ENCODE measurements at regions not wholly inside any gene's neighbourhood (a gene's known extent, or its start where the extent isn't known, plus 50 kb on each side); places are given as distances from the start of the nearest gene placed in this dataset.

DNA sequence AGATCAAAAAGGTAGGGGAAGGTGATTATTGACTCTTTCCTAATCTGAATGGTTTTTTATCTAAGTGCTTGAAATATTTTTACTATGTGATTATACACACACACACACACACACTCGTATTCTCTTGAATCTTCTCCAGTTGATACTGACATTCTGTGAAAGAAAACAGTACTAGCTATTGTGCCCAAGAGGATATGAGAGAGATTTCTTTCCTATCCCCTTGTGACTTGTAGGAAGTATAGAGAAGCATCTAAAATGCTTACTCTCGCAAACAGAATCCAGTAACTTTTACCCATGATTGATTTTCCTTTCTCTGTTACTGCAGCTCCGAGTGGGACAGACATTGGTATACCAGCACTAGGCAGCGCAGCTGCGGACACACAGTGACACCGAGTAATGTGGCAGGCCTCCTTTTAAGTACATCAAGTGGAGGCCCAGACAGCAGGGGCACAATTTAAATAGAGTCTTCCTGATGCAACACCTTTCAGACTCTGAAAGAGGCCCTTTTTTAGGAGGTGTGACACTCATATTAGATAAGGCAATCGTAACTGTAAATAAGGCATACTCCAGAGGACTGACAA is 421.0 kb upstream of the CNTN4 start:
- Histone ChIP-seq H3K4me1 (ENCODE audit: control insufficient read depth, insufficient read depth, low read length) (no peaks in the 10 kb centered on the region), H3K27me3 (ENCODE audit: control insufficient read depth, insufficient read depth, low read length) (no peaks in the 10 kb centered on the region), H3K9me3 (ENCODE audit: control insufficient read depth, low read depth, low read length) (no peaks in the 10 kb centered on the region), H3K27ac (ENCODE audit: low read length) (no peak overlapping the region), H3K4me3 (ENCODE audit: low read length) (no peak overlapping the region), H3K36me3 (ENCODE audit: control insufficient read depth, insufficient read depth, low read length) (no peaks in the 10 kb centered on the region)
- DNase-seq = no peak
- no CpG with 5 or more reads among the region's 7 CpGs for WGBS (ENCODE audit: insufficient coverage, low lambda C conversion rate)

DNA sequence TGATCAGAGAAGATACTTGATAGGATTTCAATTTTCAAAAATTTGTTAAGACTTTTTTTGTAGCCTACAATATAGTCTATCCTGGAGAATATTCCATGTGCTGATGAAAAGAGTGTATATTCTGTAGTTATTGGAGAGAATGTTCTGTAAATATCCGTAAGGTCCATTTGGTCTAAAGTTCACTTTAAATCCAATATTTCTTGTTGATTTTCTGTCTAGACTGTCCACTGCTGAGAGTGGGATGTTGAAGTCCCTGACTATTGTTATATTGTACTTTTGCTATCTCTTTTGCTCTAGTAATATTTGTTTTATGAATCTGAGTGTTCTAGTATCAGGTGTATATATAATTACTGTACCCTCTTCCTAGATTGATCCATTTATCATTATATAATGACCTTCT is 406.2 kb upstream of the CNTN4 start:
- Histone ChIP-seq H3K36me3 (ENCODE audit: control insufficient read depth, insufficient read depth, low read length) (no peaks in the 10 kb centered on the region), H3K27me3 (ENCODE audit: control insufficient read depth, insufficient read depth, low read length) (no peaks in the 10 kb centered on the region), H3K4me3 (ENCODE audit: low read length) (no peak overlapping the region), H3K4me1 (ENCODE audit: control insufficient read depth, insufficient read depth, low read length) (no peaks in the 10 kb centered on the region), H3K27ac (ENCODE audit: low read length) (no peak overlapping the region), H3K9me3 (ENCODE audit: control insufficient read depth, low read depth, low read length) (no peaks in the 10 kb centered on the region)
- WGBS (ENCODE audit: insufficient coverage, low lambda C conversion rate) = no CpG with 5 or more reads among the region's 1 CpG
- DNase-seq = no peak

DNA sequence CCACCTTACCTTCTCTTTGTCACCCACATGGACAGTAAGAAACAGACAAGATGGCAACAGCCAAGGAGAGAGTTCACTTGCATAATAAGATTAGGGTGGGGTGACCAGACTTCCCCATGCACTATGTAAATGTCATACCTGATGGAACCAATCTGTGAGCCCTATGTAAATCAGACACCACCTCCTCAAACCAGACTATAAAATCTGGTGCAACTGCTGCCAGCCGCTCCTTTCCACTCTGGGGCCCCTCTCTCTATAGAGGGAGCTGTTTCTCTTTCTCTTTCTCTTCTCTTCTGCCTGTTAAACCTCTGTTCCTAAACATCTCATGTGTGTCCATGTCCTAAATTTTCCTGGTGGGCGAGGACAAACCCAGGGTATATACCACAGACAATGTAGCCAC is 405.5 kb upstream of the CNTN4 start:
- H3K27me3 ChIP-seq (ENCODE audit: control insufficient read depth, insufficient read depth, low read length) = no peaks in the 10 kb centered on the region
- no peak for DNase-seq
- H3K4me3 ChIP-seq (ENCODE audit: low read length) = no peak overlapping the region
- no peaks in the 10 kb centered on the region for H3K9me3 ChIP-seq (ENCODE audit: control insufficient read depth, low read depth, low read length)
- no CpG with 5 or more reads among the region's 2 CpGs for WGBS (ENCODE audit: insufficient coverage, low lambda C conversion rate)
- H3K27ac ChIP-seq (ENCODE audit: low read length) = no peak overlapping the region
- H3K4me1 ChIP-seq (ENCODE audit: control insufficient read depth, insufficient read depth, low read length) = no peaks in the 10 kb centered on the region
- H3K36me3 ChIP-seq (ENCODE audit: control insufficient read depth, insufficient read depth, low read length) = no peaks in the 10 kb centered on the region

DNA sequence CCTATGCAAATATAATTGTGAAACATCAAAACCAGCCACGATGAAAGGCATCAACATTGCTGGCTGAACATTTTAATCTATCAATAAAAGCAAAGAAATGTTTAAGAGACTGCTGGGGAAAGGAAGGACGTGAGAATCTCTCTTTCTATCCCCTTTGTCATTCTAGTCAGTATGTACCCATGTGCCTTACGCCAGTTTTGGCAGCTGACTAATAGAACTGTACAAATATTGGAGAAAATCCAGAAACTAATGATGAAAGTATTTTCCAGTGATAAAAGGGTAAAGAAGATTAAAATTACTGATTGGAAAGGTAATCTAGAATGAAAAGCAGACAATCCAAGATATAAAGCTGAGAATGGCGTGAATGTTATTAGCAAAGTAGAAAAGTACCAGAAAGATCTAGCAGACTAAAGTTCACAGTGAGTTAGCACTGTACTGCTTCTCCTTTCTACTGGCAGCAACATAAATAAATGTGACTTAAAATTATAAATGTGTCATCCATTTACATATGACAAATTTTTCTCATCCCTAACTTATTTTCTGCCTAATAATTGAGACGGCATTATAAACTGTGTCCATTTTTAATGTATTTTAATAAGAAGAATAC is 401.9 kb upstream of the CNTN4 start:
- no peaks in the 10 kb centered on the region for H3K27me3 ChIP-seq (ENCODE audit: control insufficient read depth, insufficient read depth, low read length)
- H3K36me3 ChIP-seq (ENCODE audit: control insufficient read depth, insufficient read depth, low read length) = no peaks in the 10 kb centered on the region
- H3K4me1 ChIP-seq (ENCODE audit: control insufficient read depth, insufficient read depth, low read length) = no peaks in the 10 kb centered on the region
- peaks cover 7% of the 10 kb centered on the region for H3K9me3 ChIP-seq (ENCODE audit: control insufficient read depth, low read depth, low read length)
- no peak overlapping the region for H3K4me3 ChIP-seq (ENCODE audit: low read length)
- WGBS (ENCODE audit: insufficient coverage, low lambda C conversion rate) = 64% methylated on average over 3 of the region's 5 CpGs
- DNase-seq = no peak
- H3K27ac ChIP-seq (ENCODE audit: low read length) = no peak overlapping the region

DNA sequence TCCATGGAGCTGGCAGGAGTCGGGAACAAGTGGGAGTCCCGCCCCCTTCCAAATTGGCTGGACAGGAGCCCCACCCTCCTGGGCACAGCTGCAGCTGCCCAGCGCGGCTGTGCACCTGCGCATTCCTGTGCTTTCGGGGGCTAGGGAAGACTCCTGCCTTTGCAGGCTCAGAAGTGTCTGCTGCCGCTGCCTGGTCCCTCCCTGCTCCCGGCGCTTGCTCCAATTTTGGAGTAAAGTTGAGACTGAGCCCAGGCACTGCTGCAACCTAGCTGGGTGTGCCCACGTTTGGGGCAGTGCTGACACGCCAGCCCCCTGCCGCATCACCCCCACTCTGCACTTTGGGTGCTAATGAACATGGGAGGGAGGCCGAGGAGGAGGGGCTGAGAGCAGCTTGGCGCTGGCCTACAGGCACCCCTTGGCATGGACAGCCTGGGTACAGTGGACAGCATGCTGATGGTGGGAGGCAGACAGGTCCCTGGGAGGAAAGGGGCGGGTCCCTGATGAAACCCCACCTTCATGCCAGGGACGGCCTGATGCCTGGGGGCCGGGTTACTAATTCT is 399.2 kb upstream of the CNTN4 start:
- H3K4me1 ChIP-seq (ENCODE audit: control insufficient read depth, insufficient read depth, low read length) = no peaks in the 10 kb centered on the region
- H3K27me3 ChIP-seq (ENCODE audit: control insufficient read depth, insufficient read depth, low read length) = no peaks in the 10 kb centered on the region
- peaks cover 7% of the 10 kb centered on the region for H3K9me3 ChIP-seq (ENCODE audit: control insufficient read depth, low read depth, low read length)
- H3K4me3 ChIP-seq (ENCODE audit: low read length) = no peak overlapping the region
- H3K36me3 ChIP-seq (ENCODE audit: control insufficient read depth, insufficient read depth, low read length) = no peaks in the 10 kb centered on the region
- WGBS (ENCODE audit: insufficient coverage, low lambda C conversion rate) = no CpG with 5 or more reads among the region's 17 CpGs
- no peak for DNase-seq
- no peak overlapping the region for H3K27ac ChIP-seq (ENCODE audit: low read length)

DNA sequence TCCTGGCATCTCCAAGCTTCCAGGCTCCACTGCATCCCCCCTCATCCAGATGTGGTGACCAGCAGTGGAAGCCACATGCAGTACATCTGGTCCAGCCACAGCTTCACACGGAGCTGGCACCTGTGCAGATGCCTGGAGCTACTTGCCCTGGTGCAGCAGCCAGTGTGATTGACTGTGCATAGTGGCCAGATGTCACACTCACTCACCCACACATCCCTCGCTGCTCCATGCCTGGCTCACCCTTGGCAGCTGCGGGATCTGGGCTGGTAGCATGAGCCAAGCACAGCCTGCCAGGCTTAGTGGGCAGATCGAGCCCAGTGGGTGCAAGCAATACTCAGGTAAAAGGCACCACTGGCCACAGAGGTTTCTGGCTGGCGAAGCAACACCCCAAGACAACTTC is 398.0 kb upstream of the CNTN4 start:
- H3K27me3 ChIP-seq (ENCODE audit: control insufficient read depth, insufficient read depth, low read length) = no peaks in the 10 kb centered on the region
- peaks cover 10% of the 10 kb centered on the region for H3K9me3 ChIP-seq (ENCODE audit: control insufficient read depth, low read depth, low read length)
- no CpG with 5 or more reads among the region's 5 CpGs for WGBS (ENCODE audit: insufficient coverage, low lambda C conversion rate)
- no peak overlapping the region for H3K4me3 ChIP-seq (ENCODE audit: low read length)
- H3K4me1 ChIP-seq (ENCODE audit: control insufficient read depth, insufficient read depth, low read length) = no peaks in the 10 kb centered on the region
- H3K36me3 ChIP-seq (ENCODE audit: control insufficient read depth, insufficient read depth, low read length) = no peaks in the 10 kb centered on the region
- no peak for DNase-seq
- no peak overlapping the region for H3K27ac ChIP-seq (ENCODE audit: low read length)

DNA sequence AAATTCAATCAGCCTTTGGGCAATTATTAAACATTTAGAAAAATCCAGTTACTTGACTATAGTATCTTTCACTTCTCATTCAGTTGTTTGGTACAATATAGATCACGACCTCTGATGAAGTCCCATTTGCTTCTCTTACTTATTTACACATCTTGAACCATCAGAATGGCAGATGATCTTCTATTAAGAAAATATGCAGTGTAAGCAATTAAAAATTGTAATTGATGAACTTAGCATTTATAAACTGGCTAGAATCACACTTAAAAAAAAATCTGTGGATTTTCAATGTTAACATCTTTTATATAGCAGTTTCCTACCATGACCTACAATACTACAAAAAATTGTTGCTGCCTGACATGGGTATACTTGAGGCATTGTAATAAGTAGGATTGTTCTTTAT is 395.5 kb upstream of the CNTN4 start:
- Histone ChIP-seq H3K4me1 (ENCODE audit: control insufficient read depth, insufficient read depth, low read length) (no peaks in the 10 kb centered on the region), H3K27me3 (ENCODE audit: control insufficient read depth, insufficient read depth, low read length) (no peaks in the 10 kb centered on the region), H3K27ac (ENCODE audit: low read length) (no peak overlapping the region), H3K9me3 (ENCODE audit: control insufficient read depth, low read depth, low read length) (peaks cover 12% of the 10 kb centered on the region), H3K36me3 (ENCODE audit: control insufficient read depth, insufficient read depth, low read length) (no peaks in the 10 kb centered on the region), H3K4me3 (ENCODE audit: low read length) (no peak overlapping the region)
- no peak for DNase-seq
- no CpG with 5 or more reads among the region's 1 CpG for WGBS (ENCODE audit: insufficient coverage, low lambda C conversion rate)

DNA sequence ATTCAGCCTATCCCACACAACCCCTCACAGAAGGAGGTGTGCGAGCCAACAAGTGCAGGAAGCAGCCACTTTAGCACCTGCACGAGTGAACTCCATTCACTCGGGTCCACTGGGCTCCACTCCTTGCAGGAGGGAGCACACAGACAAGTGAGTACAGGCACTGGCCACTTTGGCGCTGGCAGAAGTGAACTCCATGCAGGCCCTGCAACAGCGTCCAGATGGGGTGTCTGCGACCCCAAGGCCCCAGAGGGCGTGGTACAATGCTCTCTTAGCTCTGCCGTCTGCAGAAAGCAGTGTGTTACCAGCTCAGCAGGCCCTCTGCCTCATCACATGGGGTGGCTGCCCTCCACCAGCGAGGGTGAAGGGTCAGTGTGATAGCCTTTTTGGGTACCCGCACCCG is 388.0 kb upstream of the CNTN4 start:
- no peaks in the 10 kb centered on the region for H3K27me3 ChIP-seq (ENCODE audit: control insufficient read depth, insufficient read depth, low read length)
- H3K36me3 ChIP-seq (ENCODE audit: control insufficient read depth, insufficient read depth, low read length) = no peaks in the 10 kb centered on the region
- H3K4me1 ChIP-seq (ENCODE audit: control insufficient read depth, insufficient read depth, low read length) = no peaks in the 10 kb centered on the region
- H3K9me3 ChIP-seq (ENCODE audit: control insufficient read depth, low read depth, low read length) = peaks cover 1% of the 10 kb centered on the region
- no peak for DNase-seq
- no peak overlapping the region for H3K27ac ChIP-seq (ENCODE audit: low read length)
- no peak overlapping the region for H3K4me3 ChIP-seq (ENCODE audit: low read length)
- WGBS (ENCODE audit: insufficient coverage, low lambda C conversion rate) = no CpG with 5 or more reads among the region's 11 CpGs

DNA sequence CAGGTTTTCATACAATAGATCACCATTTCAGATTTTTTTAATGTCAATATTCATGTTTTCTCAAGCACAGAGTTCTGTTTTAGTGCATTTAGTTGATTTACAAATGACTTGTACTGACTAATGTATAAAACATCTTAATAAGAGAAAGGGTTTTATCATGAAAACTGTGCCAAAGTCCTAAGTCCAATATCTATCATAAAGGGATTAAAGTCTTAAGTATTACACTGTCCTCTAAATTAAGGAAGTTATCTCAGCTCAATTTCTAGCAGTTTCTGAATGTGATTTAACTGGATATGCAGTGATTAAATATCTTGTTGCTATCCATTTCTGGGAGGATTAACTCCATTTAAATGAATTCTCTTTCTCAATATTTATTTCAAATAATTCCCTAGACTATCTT is 381.1 kb upstream of the CNTN4 start:
- H3K9me3 ChIP-seq (ENCODE audit: control insufficient read depth, low read depth, low read length) = no peaks in the 10 kb centered on the region
- DNase-seq = peak; percentile 6 to 52

DNA sequence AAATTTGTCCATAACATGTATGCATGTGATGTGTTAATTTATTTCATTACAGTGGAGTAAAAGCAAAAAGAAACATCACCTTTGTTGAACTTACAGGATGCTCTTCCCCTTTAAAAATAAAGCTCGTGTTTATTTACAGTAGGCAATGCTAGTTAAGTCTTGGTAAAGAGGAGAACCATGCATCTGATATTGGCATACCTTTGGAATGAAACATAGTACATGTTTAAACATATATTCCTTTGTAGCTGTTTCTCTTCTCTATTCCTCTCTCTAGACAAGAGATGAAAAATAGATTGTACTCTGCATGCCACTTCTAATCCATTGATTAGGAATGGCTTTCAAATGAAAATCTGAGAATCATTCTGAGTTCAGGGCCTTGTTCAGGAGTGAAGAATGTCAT is 374.9 kb upstream of the CNTN4 start:
- Histone ChIP-seq H3K4me3 (ENCODE audit: low read length) (no peak overlapping the region), H3K36me3 (ENCODE audit: control insufficient read depth, insufficient read depth, low read length) (no peaks in the 10 kb centered on the region), H3K27me3 (ENCODE audit: control insufficient read depth, insufficient read depth, low read length) (no peaks in the 10 kb centered on the region), H3K4me1 (ENCODE audit: control insufficient read depth, insufficient read depth, low read length) (no peaks in the 10 kb centered on the region), H3K27ac (ENCODE audit: low read length) (no peak overlapping the region), H3K9me3 (ENCODE audit: control insufficient read depth, low read depth, low read length) (no peaks in the 10 kb centered on the region)
- no CpG with 5 or more reads among the region's 1 CpG for WGBS (ENCODE audit: insufficient coverage, low lambda C conversion rate)
- no peak for DNase-seq

More for the DNA sequence above, 381.1 kb upstream of the CNTN4 start:
- Histone ChIP-seq H3K27me3 (ENCODE audit: control insufficient read depth, insufficient read depth, low read length) (no peaks in the 10 kb centered on the region), H3K4me3 (ENCODE audit: low read length) (no peak overlapping the region), H3K36me3 (ENCODE audit: control insufficient read depth, insufficient read depth, low read length) (no peaks in the 10 kb centered on the region), H3K27ac (ENCODE audit: low read length) (no peak overlapping the region), H3K4me1 (ENCODE audit: control insufficient read depth, insufficient read depth, low read length) (no peaks in the 10 kb centered on the region)

DNA sequence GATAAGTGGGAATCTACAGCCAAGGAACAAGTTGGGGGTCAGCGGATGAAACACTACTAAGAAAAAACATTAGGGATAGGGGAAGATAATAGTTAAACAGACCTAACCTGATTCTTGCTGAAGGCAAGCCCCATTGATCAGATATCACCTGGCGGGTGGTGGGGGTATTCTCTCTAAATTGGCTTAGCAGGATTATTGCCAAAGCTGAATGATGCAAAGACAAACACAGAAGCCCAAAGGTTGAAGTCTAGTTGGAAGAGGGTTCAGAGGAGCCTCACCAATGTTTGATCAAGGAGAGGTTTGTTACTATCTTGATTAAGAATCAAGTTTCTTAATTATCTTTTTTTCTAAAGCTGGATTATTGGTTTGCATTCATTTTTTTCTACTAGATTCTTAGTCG is 371.9 kb upstream of the CNTN4 start:
- no peak overlapping the region for H3K4me3 ChIP-seq (ENCODE audit: low read length)
- WGBS (ENCODE audit: insufficient coverage, low lambda C conversion rate) = 42% methylated on average over 2 of the region's 3 CpGs
- peak in 1 of 2 donors; percentile 4 for DNase-seq

More for the DNA sequence above, 371.9 kb upstream of the CNTN4 start:
- Histone ChIP-seq H3K4me1 (ENCODE audit: control insufficient read depth, insufficient read depth, low read length) (no peaks in the 10 kb centered on the region), H3K27ac (ENCODE audit: low read length) (no peak overlapping the region), H3K27me3 (ENCODE audit: control insufficient read depth, insufficient read depth, low read length) (no peaks in the 10 kb centered on the region), H3K9me3 (ENCODE audit: control insufficient read depth, low read depth, low read length) (no peaks in the 10 kb centered on the region), H3K36me3 (ENCODE audit: control insufficient read depth, insufficient read depth, low read length) (no peaks in the 10 kb centered on the region)

Data from large intestine (tissue), 3 donors.